Naive thymus-derived CD4-positive, alpha-beta T cell (primary cell): ENCODE measurements at regions not wholly inside any gene's neighbourhood (a gene's known extent, or its start where the extent isn't known, plus 50 kb on each side); places are given as distances from the start of the nearest gene placed in this dataset.

Experiments used
- ATAC-seq: fragments of 150-1000 bp; cut with Tn5 transposase; 2 replicates; pipeline ENCODE4 v1.10.0; 2021; ENCODE audit warnings: mild to moderate bottlenecking, moderate library complexity
- CTCF ChIA-PET: fragments of 350-600 bp; sonication (Branson Sonifier 250); formaldehyde crosslinking; loops from one replicate; lab custom pipeline; 2021; ENCODE audit warnings: antibody characterized with exemption; lab: Charles Lee
- POLR2A ChIA-PET: fragments of 350-600 bp; sonication (Branson Sonifier 250); formaldehyde crosslinking; loops from one replicate; lab custom pipeline; 2021; ENCODE audit warnings: antibody characterized with exemption, inconsistent platforms; lab: Charles Lee
- DNase-seq, 9 donors: peaks; one replicate each; pipeline versions ENCODE4 v3.0.0 to v3.0.0-alpha.2; 2020 to 2022; ENCODE audit warnings: mixed read lengths in 1 of 9
- H3K27ac ChIP-seq: one replicate; pipeline ENCODE4 v1.7.0; 2013; ENCODE audit warnings: mild to moderate bottlenecking, low read depth, low read length, moderate library complexity
- H3K27me3 ChIP-seq, 2 donors: one replicate each; pipeline ENCODE4 v1.7.0; 2013; ENCODE audit warnings: low read length in 2 of 2, mild to moderate bottlenecking in 2 of 2, moderate library complexity in 2 of 2; ENCODE audit not compliant: control insufficient read depth in 2 of 2, insufficient read depth in 2 of 2
- H3K36me3 ChIP-seq, 3 experiments: 1 replicate in 2 of 3; 2 replicates in 1 of 3; pipeline ENCODE4 v1.7.0; 2013; ENCODE audit warnings: low read length in 3 of 3, mild to moderate bottlenecking in 3 of 3, moderate library complexity in 1 of 3; ENCODE audit not compliant: insufficient read depth in 3 of 3, control insufficient read depth in 2 of 3
- H3K4me1 ChIP-seq, 2 donors: one replicate each; pipeline ENCODE4 v1.7.0; 2013; ENCODE audit warnings: low read length in 2 of 2, mild to moderate bottlenecking in 2 of 2, moderate library complexity in 1 of 2; ENCODE audit not compliant: control insufficient read depth in 2 of 2, insufficient read depth in 2 of 2
- H3K4me3 ChIP-seq: 2 replicates; pipeline ENCODE4 v1.7.0; 2013; ENCODE audit warnings: mild to moderate bottlenecking, low read length
- H3K9me3 ChIP-seq, 3 experiments: 1 replicate in 2 of 3; 2 replicates in 1 of 3; pipeline ENCODE4 v1.7.0; 2013; ENCODE audit warnings: low read length in 3 of 3; ENCODE audit not compliant: control insufficient read depth in 2 of 3
- H3K27ac Mint-ChIP-seq, 9 donors: one replicate each; pipeline ENCODE4 v1.8.0; 2020 to 2022; ENCODE audit warnings: mixed read lengths in 9 of 9, mild to moderate bottlenecking in 8 of 9, moderate library complexity in 5 of 9, inconsistent platforms in 2 of 9
- H3K27me3 Mint-ChIP-seq, 5 donors: one replicate each; pipeline ENCODE4 v1.8.0; 2021 to 2022; ENCODE audit warnings: mixed read lengths in 5 of 5, mild to moderate bottlenecking in 1 of 5
- H3K36me3 Mint-ChIP-seq, 5 donors: one replicate each; pipeline ENCODE4 v1.8.0; 2020 to 2022; ENCODE audit warnings: mixed read lengths in 5 of 5, mild to moderate bottlenecking in 3 of 5, inconsistent platforms in 1 of 5
- H3K4me1 Mint-ChIP-seq, 7 donors: one replicate each; pipeline ENCODE4 v1.8.0; 2020 to 2022; ENCODE audit warnings: mixed read lengths in 7 of 7, mild to moderate bottlenecking in 3 of 7, inconsistent platforms in 1 of 7
- H3K4me3 Mint-ChIP-seq, 10 donors: one replicate each; pipeline ENCODE4 v1.8.0; 2020 to 2022; ENCODE audit warnings: mild to moderate bottlenecking in 10 of 10, mixed read lengths in 10 of 10, moderate library complexity in 6 of 10, inconsistent platforms in 2 of 10
- H3K9me3 Mint-ChIP-seq, 11 donors: one replicate each; pipeline ENCODE4 v1.8.0; 2020 to 2022; ENCODE audit warnings: mixed read lengths in 11 of 11, mild to moderate bottlenecking in 4 of 11, inconsistent platforms in 1 of 11, moderate library complexity in 1 of 11
- intact Hi-C, 2 donors: fragments of 100-400 bp; cut with micrococcal nuclease; formaldehyde crosslinking; loops; one replicate each; pipeline ENCODE4 v1.15.1; 2023

- Mint-ChIP-seq H3K27me3 (peaks cover 6 to 45% (median 18%) of the 10 kb centered on the region in 5 donors), H3K36me3 (peaks cover 0 to 49% (median 0%) of the 10 kb centered on the region in 5 donors), H3K4me1 (peaks cover 3 to 24% (median 14%) of the 10 kb centered on the region in 7 donors), H3K4me3 (no peak overlapping the region), H3K9me3 (peaks cover 3 to 48% (median 28%) of the 10 kb centered on the region in 11 donors), H3K27ac (no peak overlapping the region)
- POLR2A ChIA-PET = interaction anchor here (1.2 kb wide), 1 partner anchor 90 kb away, joined by 4 read pairs; no protein-coding TSS in a partner anchor
- CTCF ChIA-PET = no interaction called here
- Histone ChIP-seq H3K4me1 (no peaks in the 10 kb centered on the region), H3K9me3 (no peaks in the 10 kb centered on the region), H3K4me3 (no peak overlapping the region), H3K27ac (no peak overlapping the region), H3K27me3 (no peaks in the 10 kb centered on the region), H3K36me3 (no peaks in the 10 kb centered on the region)
- DNase-seq (no peak), ATAC-seq (no peak)
- intact Hi-C loops = no loop called here
Measured at GRCh38 chr6:105974986-105975385, 111.2 kb upstream of the PRDM1 start.

GRCh38 chr6:105972440-105972839 lies 113.7 kb upstream of the PRDM1 start:
- ATAC-seq (no peak), DNase-seq (no peak)
- intact Hi-C loops = no loop called here
- Histone ChIP-seq H3K36me3 (no peaks in the 10 kb centered on the region), H3K27ac (no peak overlapping the region), H3K4me3 (no peak overlapping the region), H3K27me3 (no peaks in the 10 kb centered on the region), H3K4me1 (no peaks in the 10 kb centered on the region), H3K9me3 (peaks cover 0 to 13% (median 0%) of the 10 kb centered on the region in 3 experiments)
- ChIA-PET POLR2A (no interaction called here), CTCF (no interaction called here)
- Mint-ChIP-seq H3K27me3 (peaks cover 0 to 29% (median 14%) of the 10 kb centered on the region in 5 donors), H3K9me3 (peaks cover 7 to 70% (median 42%) of the 10 kb centered on the region in 11 donors), H3K4me3 (no peak overlapping the region), H3K4me1 (peaks cover 0 to 4% (median 0%) of the 10 kb centered on the region in 7 donors), H3K36me3 (peaks cover 4 to 46% (median 9%) of the 10 kb centered on the region in 5 donors), H3K27ac (no peak overlapping the region)

DNA sequence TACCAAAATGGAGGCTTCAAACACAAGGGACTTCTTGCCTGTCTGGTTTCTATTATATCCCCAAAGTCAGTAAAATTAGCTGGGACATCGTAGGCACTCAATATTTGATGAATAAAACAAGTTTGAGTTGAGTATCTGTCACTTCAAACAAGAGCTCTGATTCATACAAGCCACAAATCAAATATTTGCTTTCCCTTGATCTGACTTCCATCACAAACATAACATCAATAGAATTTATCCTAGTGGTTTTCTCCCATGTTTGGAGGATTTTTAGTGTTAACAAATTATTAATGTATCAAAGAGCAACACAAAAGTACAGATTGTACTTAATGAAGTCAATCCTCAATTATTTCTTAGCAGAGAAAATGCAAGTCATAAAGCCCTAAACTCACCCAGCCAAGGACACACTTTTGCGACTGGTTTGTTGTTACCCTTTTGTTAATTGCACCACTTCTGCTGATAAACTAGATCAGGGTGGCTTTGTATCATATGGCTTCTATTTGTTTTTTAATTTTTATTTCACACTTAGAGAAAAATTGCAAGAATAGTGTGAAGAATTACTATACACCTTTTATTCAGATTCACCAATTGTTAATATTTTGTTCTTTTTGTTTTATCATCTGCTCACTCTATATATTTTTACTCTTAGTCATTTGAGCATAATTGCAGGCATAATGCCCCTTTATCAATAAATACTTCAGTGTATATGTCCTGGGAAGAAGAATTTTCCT lies 117.4 kb upstream of the PRDM1 start:
- H3K4me1 ChIP-seq = no peaks in the 10 kb centered on the region
- H3K27me3 ChIP-seq = no peaks in the 10 kb centered on the region
- no peak overlapping the region for H3K27ac Mint-ChIP-seq
- ATAC-seq = no peak
- ChIA-PET POLR2A (no interaction called here), CTCF (no interaction called here)
- intact Hi-C loops = no loop called here
- peaks cover 4 to 39% (median 9%) of the 10 kb centered on the region in 5 donors for H3K36me3 Mint-ChIP-seq
- no peaks in the 10 kb centered on the region for H3K36me3 ChIP-seq
- peaks cover 0 to 16% (median 0%) of the 10 kb centered on the region in 7 donors for H3K4me1 Mint-ChIP-seq
- peaks cover 0 to 17% (median 3%) of the 10 kb centered on the region in 5 donors for H3K27me3 Mint-ChIP-seq
- peaks cover 0 to 13% (median 0%) of the 10 kb centered on the region in 3 experiments for H3K9me3 ChIP-seq
- peaks cover 7 to 59% (median 41%) of the 10 kb centered on the region in 11 donors for H3K9me3 Mint-ChIP-seq
- DNase-seq = no peak
- no peak overlapping the region for H3K4me3 Mint-ChIP-seq
- no peak overlapping the region for H3K4me3 ChIP-seq
- no peak overlapping the region for H3K27ac ChIP-seq

- H3K4me3 Mint-ChIP-seq = no peak overlapping the region
- DNase-seq (no peak), ATAC-seq (no peak)
- Histone ChIP-seq H3K4me3 (no peak overlapping the region), H3K27me3 (no peaks in the 10 kb centered on the region), H3K27ac (no peak overlapping the region), H3K36me3 (no peaks in the 10 kb centered on the region), H3K9me3 (peaks cover 0 to 13% (median 0%) of the 10 kb centered on the region in 3 experiments), H3K4me1 (no peaks in the 10 kb centered on the region)
- peaks cover 7 to 52% (median 34%) of the 10 kb centered on the region in 11 donors for H3K9me3 Mint-ChIP-seq
- peaks cover 0 to 13% (median under 1%) of the 10 kb centered on the region in 5 donors for H3K27me3 Mint-ChIP-seq
- H3K4me1 Mint-ChIP-seq = peaks cover 0 to 16% (median 0%) of the 10 kb centered on the region in 7 donors
- peaks cover 4 to 32% (median 7%) of the 10 kb centered on the region in 5 donors for H3K36me3 Mint-ChIP-seq
- CTCF ChIA-PET = no interaction called here
- POLR2A ChIA-PET = no interaction called here
- intact Hi-C loops = no loop called here
- H3K27ac Mint-ChIP-seq = peak overlapping the region in 1 of 9 donors; percentile 42
Measured at GRCh38 chr6:105967917-105968602, 118.1 kb upstream of the PRDM1 start.

DNA sequence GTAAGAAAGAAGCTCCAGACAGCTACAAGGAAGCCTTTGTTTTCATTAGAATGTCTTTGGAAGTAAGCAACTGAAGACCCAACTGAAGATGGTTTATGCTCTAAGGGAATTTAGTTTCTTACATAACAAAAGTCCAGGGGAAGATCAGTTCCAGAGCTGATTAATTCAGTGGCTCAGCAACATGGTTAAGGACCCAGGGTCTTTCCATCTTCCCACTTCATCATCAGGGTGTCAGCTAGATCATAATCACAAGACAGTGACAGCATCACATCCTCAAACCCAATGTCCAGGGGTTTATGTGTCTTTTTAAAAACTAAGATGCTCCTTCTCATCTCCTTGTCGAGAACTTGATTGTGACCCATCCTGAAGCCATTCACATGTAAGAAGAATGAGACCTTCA lies 119.7 kb upstream of the PRDM1 start:
- CTCF ChIA-PET = no interaction called here
- H3K4me1 Mint-ChIP-seq = peaks cover 0 to 16% (median 0%) of the 10 kb centered on the region in 7 donors
- ATAC-seq = no peak

DNA sequence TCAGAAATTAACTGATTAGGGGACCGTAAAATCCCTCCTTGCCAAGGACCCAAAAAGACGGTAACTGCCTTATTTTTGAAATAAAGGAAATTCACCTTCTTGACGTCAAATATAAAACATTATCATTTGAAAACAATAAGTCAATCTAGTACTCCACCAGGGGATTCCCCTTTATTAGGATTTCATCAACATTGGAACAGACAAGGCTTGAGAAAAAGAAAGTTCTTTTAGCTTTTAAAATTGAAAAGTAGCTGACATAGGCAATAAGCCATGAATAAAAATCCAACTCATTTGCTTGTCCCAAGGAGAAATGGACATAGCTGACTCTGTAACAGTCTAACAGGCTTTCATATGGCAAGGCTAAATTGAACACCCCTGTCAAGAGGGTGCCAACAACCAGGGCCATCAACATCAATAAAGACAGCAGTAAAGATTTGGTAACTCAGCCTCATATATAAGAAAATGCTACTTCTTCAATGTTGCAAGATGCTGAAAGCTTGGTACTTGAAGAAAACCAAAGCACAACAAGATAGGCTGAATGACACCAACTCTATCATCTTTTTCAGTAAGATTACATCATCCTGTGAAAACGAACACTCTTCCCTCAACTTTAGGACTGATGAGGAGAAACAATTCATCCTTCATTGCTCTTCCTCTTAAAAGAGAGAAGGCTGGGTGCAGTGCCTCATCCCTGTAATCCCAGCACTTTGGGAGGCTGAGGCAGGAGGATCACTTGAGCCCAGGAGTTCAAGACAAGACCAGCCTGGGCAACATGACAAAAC lies 121.0 kb upstream of the PRDM1 start:
- no peaks in the 10 kb centered on the region for H3K27me3 ChIP-seq
- no peaks in the 10 kb centered on the region for H3K36me3 ChIP-seq
- intact Hi-C loops = no loop called here
- no peak overlapping the region for H3K4me3 ChIP-seq
- ChIA-PET CTCF (no interaction called here), POLR2A (no interaction called here)
- H3K9me3 ChIP-seq = peaks cover 0 to 13% (median 0%) of the 10 kb centered on the region in 3 experiments
- Mint-ChIP-seq H3K27me3 (peaks cover 0 to 9% (median 0%) of the 10 kb centered on the region in 5 donors), H3K27ac (no peak overlapping the region), H3K36me3 (peaks cover 4 to 15% (median 7%) of the 10 kb centered on the region in 5 donors), H3K4me1 (peaks cover 0 to 16% (median 0%) of the 10 kb centered on the region in 7 donors), H3K4me3 (no peak overlapping the region), H3K9me3 (peaks cover 4 to 24% (median 16%) of the 10 kb centered on the region in 11 donors)
- no peak for ATAC-seq
- no peak overlapping the region for H3K27ac ChIP-seq
- H3K4me1 ChIP-seq = no peaks in the 10 kb centered on the region
- no peak for DNase-seq

More for the DNA sequence above, 119.7 kb upstream of the PRDM1 start:
- Mint-ChIP-seq H3K27ac (no peak overlapping the region), H3K27me3 (peaks cover 0 to 10% (median 0%) of the 10 kb centered on the region in 5 donors), H3K9me3 (peaks cover 4 to 36% (median 23%) of the 10 kb centered on the region in 11 donors), H3K36me3 (peaks cover 4 to 21% (median 7%) of the 10 kb centered on the region in 5 donors), H3K4me3 (no peak overlapping the region)
- POLR2A ChIA-PET = interaction anchor here (0.7 kb wide), 1 partner anchor 157 kb away, joined by 3 read pairs; no protein-coding TSS in a partner anchor
- Histone ChIP-seq H3K4me3 (no peak overlapping the region), H3K36me3 (no peaks in the 10 kb centered on the region), H3K27ac (no peak overlapping the region), H3K4me1 (no peaks in the 10 kb centered on the region), H3K9me3 (peaks cover 0 to 13% (median 0%) of the 10 kb centered on the region in 3 experiments), H3K27me3 (no peaks in the 10 kb centered on the region)
- DNase-seq = no peak
- intact Hi-C loops = no loop called here
